Activated CD4-positive, alpha-beta T cell treated with anti-CD3 and anti-CD28 coated beads, Interleukin-2, Interleukin-4, amounts not matched to agents 100 ng/mL and 50 ng/mL, durations not matched to agents 16 hours and 8 hours (primary cell): ENCODE measurements at regions not wholly inside any gene's neighbourhood (a gene's known extent, or its start where the extent isn't known, plus 50 kb on each side); places are given as distances from the start of the nearest gene placed in this dataset.
A peak's percentile ranks its signal among the peaks of the same experiment; 100 is the strongest.
"Not testable (repeated sequence)": the region's sequence is repeated elsewhere in the genome, so short reads cannot be mapped to it uniquely, and the experiment has no call there.

Experiments
- DNase-seq: peaks from one replicate; pipeline ENCODE4 v3.0.0-alpha.2; 2020; ENCODE audit warnings: low spot score

DNA sequence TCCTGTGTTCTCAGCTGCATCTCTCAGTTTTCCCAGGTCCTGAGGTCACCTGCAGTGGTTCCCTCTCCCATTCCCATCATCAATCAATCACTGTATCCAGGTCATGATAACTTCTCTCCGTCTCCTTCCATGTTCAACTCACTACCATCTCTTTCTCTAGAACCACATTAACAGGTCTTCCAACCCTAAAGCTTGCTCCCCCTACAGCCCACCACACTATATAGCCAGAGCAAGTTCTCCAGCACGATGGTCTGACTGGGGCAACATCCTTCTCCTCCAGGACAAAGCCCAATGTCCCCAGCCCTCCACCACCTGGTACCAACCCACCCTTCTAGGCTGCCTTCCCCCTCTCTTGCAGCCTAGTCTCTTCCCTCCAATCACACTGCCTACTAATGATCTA, 241.6 kb downstream of the CDK5RAP2 start:
- no peak for DNase-seq

DNA sequence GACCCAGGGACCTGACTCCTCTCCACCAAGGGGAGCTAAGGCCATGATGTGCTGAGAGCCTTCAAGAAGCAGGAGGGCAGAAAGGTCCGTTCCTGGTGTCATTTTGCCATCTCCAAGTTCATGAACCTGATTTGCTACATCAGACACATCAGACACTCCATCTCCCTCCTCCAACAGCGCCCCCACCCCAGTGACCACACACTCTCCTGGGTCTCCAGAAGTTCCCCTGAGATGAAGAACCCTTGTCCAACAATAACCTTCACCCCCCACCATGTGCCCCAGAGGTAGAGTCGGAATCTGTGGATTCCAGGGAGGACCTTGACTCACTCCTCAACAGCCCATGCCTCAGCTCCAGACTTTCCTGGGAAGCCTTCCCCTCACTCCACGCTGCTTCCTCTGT, 242.8 kb downstream of the CDK5RAP2 start:
- DNase-seq, result no peak

DNA sequence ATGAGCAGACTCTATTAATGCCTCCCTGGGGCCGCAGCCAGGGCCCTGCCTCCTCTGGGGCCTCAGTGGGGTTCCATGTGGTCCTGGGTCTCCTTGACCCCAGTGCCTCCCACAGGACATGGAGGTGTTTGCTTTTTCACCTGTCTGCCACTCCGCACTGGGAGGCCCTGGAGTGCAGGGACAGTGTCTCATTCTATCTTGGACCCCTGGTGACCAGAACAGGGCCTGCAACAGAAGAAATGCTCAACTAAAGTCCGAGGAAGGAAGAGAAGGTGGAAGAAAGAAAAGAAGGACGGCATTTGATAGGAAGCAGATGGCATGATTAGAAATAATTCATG, 243.2 kb downstream of the CDK5RAP2 start:
- DNase-seq, result no peak

DNA sequence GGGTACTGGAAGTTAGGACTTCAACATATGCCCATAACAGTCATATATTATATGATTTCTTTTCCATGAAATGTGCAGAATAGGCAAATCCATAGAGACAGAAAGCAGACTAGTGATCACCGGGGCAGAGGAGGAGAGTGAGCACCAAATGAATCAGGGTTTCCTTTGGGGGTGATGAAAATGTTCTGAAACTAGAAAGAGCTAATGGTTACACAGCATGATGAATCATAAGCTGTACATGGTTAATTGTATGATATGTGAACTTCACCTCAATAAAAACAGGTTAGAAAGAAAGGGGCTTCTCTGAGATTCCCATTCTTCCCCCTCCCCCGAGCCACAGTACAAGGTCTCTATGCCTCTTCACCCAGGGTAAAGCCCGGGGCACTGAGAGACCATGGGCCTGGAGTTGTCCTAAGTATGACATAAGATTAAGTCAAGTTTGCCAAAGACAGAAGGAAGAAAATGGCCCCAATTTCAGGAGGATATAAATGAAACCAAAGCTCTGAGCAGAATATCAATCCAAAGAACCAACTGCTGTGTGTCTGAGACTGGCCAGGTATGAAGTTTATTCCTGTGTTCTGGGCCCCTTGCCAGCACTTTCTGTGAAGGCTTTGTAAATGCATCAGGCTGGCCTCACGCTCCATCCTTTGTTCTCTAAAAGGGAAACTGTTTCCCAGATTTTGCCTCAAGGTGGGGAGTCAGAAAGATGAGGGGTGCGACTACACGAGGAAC, 243.8 kb downstream of the CDK5RAP2 start:
- peak; percentile 24 for DNase-seq

DNA sequence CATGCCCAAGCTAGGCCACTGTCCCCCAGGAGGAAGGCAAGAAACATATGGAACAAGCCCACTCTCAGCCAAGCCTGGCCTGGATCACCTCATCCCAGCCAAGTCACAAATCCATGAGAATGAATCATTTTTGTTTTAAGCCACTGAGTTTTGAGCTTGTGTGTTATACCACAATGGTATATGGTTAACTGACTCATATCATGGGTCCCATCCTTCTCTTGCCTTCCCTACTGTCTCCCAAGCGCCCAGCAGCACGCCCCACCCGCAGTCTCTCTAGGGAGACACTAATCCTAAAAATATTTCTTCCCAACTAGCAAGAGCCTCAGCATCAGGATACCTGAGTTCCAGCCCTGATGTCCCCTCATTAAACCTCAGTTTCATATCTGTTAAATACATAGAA, 248.1 kb downstream of the CDK5RAP2 start:
- DNase-seq, result no peak

DNA sequence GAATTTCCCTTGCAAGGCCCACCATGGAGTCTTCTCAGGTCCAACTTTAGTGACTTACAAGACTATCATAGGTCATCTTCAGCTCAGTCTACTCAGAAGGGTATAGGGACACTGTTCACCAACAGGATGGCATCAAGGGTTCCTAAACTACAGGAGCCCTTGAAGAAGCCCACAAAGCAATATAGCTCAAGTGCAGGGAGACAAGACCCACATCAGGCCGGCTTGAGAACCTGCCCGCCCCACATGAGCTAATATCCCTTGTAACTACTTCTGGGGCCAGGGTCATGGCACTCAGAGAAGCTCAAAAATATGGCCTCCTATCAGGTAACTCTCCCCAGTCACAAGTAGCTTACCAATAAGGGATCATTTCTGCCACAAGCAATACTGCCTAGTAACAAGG, 249.9 kb downstream of the CDK5RAP2 start:
- no peak for DNase-seq

DNA sequence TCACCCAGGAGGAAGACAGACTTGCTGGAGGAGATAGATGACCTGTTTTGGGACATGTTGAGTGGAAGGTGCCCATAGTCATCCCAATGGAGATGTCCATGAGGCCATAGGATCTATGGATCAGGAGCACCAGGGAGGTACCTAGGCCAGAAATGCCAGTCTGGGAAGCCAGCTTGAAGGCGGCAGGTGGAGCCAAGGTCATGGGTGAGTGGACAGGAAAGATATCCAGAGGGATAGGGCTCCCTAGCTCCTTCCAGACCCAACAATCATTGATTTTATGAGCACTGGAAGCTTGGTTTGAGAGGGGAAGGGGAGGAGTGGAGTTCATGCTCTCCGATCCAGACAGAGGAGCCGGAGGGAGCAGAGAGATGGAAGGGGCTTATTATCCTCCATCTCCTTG, 252.6 kb downstream of the CDK5RAP2 start:
- DNase-seq, result no peak

DNA sequence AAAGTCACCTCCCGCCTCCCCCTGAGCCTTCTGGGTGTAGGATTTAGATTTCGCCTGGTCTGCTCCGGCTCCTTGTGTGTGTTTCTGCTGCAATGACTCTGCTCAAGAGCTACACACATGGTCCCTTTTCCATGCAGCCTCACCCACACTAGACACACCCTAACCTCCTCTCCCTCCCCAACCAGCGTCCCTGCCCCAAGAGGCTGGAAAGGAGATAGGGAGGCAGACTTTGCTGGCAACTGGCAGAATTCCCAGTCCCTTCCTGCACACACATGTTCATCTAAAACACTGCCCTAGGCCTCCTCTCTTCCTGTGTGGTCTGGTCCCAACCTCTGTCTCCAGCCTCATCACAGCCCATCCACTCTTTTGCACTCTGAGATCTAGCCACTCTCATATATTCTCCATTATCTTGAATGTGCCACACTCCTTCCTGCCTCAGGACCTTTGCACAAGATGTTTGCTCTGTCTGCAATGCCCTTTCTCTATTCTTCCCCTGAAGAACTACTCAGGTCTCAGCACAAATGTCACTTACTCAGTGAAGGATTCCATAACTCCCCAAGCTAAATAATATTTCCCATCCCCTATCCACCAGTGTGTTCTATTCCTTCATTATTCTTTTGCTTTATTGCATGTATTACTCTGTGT, 253.8 kb downstream of the CDK5RAP2 start:
- no peak for DNase-seq

DNA sequence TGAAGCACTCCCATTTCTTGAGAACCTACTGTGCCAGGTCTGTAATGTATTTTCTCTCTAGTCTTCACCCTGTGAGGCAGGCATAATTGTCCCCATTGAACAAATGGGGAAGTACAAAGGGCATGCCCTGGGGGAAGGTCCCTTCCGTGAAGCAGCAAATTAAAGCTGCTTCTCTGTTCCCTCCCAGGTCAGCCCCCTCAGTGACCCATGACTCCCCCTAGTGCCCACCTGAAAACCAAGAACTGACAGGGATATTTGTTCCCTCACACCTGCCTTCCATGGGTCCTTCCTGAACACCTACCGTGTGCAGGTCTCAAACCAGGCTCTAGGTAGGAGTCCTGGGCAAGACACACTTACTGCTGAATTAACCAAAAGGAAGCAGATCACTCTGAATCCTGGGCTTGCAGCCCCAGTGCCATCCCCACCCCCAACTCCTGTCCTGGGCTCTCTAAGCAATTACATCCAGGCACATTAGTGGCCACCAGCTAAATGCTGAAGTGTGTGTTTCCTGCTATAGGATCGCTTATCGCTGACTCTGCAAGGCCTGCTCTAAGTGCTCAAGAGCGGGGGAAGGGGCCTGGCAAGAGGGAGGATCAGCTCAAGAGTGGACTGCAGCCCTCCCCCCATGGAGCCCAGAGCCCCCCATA, 254.8 kb downstream of the CDK5RAP2 start:
- DNase-seq, result no peak

DNA sequence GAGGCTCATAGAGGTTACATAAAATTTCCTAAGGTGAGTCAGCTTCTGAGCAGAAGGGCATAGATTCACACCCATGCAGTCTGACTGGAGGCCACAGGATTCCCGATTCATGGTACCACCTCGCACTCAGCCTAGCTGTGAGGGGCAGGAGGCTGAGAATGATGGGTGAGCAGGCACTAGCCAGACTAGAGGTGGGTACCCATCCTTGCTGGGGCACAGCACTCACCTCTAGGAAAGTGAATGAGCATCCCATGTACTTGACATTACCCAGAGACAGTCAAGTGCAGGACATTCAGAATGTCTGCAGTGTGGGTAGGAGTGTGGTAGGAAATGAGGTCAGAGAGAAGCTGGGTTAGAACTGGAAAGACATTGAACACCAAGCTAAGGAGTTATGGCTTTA, 255.5 kb downstream of the CDK5RAP2 start:
- DNase-seq, result no peak

DNA sequence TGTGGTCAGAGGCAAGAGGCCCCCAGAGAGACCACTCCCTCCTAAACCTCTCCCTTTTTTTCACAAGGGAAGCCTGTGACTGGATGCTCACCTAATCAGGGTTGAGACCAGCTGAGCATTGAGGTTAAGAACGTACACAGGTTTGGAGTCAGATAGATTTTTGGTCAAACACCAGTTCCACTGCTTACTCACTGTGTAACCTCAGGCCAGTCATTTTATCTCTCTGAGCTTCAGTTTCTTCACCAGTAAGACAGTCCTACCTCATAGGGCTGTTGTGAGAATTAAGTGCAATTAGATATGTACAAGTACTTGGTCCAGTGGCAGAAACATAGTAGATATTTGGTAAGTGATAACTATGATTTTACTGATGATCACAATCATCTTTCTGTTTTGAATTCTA, 256.8 kb downstream of the CDK5RAP2 start:
- DNase-seq, result no peak

DNA sequence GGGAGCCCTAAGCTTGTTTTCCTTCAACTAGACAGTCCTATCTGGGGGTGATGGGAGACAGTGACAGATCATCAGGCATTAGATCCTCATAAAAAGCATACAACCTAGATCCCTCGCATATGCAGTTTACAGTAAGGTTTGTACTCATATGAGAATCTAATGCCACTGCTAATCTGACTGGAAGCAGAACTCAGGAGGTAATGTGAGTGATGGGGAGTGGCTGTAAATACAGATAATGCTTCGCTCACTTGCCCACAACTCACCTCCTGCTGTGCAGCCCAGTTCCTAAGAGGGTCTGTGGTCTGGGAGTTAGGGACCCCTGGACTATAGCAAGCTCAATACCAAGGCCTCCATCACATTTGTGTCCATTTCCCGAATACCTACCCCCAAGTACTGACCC, 260.5 kb downstream of the CDK5RAP2 start:
- DNase-seq, result no peak

DNA sequence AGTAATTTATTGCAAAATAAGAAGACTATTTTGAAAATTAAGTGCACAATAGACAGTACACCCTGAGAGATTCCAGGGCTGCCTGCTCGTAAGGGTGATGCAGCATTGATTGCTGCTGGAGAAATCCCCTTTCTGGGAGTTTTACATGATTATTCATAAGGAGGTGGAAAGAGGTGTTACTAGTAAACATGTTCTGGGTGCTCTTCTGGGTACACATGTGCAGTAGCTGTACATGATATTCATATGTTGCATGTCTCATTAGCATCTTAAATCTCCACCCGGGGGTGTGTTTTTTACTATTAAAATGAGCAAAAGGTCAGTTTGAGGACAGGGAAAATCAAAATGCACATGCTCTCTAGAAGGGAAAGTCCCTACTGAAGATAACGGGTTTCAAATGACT, 264.8 kb downstream of the CDK5RAP2 start:
- no peak for DNase-seq

DNA sequence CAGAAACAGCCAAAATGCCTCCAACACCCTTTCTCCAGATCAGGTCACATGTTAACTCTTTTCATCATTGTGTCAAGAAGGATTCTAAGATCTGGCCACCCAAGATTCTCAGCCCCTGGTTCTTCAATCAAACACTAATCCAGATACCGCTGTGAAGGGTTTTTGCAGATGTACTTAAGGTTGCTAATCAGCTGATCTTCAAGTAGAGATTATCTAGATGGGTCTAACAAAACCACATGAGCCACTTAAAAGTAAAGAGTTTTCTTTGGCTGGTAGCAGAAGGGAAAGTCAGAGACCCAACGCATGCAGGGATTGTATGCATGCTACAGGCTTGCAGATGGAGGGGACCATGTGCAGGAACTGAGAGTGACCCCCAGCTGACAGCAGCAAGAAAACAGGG, 267.9 kb downstream of the CDK5RAP2 start:
- DNase-seq, result no peak

DNA sequence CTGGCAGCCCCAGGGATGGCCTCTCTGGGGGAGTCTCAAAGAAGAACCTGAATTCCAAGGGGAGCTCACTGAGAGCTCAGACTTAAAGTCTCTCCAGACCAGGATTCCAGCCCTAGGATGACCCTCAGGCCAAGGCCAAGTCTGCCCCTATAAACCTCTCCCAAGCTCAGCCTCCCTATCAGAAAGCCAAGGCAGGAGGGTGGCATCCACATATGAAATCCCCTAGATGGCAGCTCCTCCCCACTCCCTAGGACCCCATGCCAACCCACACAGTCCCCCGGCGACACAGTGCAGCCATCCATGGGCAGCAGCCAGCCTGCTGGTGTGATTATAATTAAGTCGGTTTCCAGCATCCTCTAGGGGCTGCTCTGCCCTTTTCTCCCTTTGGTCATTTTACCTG, 269.9 kb downstream of the CDK5RAP2 start:
- no peak for DNase-seq

DNA sequence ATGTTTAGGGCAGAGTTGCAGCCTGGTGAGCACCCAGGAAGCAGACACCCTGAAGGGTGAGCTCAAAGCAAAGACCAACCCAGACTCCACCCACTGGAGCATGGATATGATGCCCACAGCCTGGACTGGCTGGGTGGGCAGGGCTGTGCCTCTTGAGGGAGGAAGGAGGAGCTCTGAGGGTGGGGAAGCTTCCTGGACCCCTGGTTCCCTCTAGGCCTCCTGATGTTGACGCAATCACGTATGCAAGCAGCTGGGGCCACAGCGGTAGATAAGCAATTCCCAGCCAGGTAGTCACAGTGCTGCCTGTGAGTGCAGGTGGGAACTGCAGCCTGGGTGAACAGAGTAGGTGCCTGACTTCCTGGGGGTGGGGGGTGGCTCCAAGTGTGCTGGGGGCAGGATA, 271.5 kb downstream of the CDK5RAP2 start:
- DNase-seq, result no peak

DNA sequence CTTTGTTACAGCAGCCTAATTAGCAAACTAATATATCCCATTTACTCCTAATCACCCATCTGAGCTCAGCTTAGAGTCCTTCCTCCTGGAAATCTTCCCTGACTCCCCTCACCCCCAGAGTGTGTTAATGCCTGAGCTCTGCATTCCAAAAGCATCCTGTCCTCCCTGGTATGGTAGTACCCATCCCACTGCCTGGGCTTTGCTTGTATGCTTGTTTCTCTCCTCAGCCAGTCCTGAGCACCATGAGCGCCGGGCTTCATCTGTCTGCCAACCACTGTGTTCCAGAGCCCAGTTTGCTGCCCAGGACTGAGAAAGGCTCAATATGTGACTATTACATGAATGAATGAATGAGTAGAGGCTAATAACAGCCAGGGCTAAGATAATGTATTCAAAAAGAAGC, 272.4 kb downstream of the CDK5RAP2 start:
- no peak for DNase-seq

DNA sequence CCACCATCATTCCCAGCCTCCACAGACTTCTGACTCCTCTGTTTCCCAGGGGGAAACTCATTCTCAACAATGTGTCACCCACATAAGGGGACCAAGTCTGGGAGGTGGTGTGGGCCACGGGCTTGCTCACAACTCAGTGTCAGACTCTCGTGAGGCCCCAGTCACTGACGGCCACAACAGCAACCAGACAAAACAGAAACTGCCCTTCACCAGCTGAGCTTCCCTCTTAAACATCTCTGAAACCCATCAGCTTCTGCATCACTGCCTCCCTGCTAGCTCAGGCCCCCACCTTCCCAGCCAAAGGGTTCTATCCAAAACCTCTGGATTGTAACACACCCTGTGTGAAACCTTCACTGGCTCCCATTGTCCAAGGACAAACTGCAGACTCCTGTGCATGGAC, 273.4 kb downstream of the CDK5RAP2 start:
- no peak for DNase-seq

DNA sequence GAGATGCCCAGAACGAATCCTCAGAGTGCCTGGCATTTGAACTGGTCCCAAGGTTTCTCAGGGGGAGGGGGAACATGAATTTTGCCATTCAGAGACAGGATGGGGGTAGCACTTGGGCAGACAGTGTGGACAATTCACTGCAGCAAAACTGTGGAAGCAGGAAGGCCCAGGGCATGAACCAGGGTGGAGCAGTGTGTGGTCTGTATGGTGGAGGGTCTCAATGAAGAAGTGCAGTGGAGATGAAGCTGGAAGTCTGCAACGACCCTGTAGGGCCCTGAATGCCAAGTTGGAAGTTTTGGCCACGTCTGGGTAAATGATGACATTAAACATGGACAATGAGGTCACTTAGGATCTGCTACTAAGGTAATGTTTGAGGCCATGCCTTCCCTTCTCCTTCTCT, 273.9 kb downstream of the CDK5RAP2 start:
- DNase-seq, result no peak

DNA sequence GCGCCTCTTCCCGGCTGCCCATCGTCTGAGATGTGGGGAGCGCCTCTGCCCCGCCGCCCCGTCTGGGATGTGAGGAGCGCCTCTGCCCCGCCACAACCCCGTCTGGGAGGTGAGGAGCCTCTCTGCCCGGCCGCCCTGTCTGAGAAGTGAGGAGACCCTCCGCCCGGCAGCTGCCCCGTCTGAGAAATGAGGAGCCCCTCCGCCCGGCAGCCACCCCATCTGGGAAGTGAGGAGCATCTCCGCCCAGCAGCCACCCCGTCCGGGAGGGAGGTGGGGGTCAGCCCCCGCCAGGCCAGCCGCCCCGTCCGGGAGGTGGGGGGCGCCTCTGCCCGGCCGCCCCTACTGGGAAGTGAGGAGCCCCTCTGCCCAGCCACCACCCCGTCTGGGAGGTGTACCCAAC, 275.1 kb downstream of the CDK5RAP2 start:
- not testable (repeated sequence) for DNase-seq

DNA sequence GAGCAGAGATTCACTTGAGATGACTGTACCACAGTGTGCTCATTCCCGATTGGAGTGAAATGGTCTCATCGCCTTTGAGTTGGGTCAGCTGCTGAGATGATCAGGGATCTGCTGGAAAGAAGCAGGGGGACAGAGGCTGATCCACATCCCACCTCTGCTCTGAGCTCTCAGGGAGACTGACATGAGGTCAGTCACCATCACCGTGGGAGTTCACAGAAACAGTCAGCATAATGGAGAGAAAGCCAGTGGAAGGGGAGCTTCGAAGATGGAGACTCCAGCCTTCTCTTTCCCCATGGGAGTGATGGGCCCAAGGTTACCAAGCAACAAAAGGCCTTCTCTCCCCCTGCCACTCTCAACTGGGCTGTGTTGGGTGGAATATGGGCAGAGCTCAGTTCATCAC, 276.4 kb downstream of the CDK5RAP2 start:
- DNase-seq, result no peak

DNA sequence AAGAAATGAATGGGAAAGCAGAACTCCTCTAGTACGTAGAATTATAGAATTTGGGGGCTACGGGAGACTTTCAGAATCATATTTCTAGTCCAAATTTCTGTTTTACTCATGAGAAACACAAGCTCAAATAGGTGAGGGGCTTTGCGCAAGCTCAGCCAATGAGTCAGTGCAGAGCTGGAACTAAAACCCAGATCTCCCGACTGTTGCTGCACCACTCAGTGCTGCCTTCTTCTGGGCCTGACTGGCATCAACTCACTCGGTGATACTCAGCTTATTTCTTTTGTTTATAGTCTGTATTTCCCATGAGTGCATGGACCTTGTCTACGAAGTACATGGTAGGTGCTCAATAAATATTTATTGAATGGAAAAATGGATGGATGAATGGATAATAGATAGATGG, 280.2 kb downstream of the CDK5RAP2 start:
- DNase-seq, result no peak

DNA sequence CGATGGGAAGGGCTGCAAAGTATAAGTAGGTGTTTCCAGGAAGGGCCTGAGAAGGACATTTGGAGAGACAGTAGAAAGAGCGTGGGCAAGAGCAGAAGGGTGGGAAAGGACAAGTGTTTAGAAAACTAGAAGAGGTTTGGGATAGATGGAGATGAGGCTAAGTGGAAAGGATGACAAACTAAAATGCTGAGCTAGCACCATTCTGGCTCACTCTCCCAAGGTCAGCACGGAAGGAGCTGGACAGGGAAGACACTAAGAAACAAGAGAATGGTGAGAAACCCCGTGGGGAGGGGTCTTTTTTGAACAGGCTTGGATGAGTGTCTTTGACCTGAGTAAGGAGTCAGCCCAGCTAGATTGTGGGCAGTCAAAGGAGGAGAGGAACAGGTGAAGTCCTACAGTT, 286.0 kb downstream of the CDK5RAP2 start:
- DNase-seq, result no peak

DNA sequence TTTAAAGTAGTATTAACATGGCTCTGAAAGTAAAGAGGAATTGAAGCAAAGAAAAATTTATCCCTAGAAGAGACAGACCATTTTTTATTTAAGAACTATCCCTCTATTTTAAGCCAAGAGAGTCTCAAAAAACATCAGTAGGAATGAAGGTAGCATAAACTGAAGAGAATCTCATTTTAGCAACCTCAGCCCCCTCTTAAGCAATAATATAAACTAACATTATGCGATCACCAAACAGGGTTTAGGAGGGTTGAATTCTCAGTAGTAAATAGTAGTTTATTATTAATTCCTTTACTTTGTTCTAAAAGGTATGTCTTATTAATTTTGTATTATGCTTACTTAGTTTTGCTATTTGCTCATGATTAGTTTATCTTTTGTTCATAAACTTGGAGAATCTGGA, 287.4 kb downstream of the CDK5RAP2 start:
- no peak for DNase-seq
